NCI-H2196 treated with DMSO at 0.1 percent for 48 hours (cell line): ENCODE measurements at regions not wholly inside any gene's neighbourhood (a gene's known extent, or its start where the extent isn't known, plus 50 kb on each side); places are given as distances from the start of the nearest gene placed in this dataset.

Source experiments
- DNase-seq: peaks from one replicate; lab custom pipeline; 2025; ENCODE audit not compliant: unreplicated experiment; lab: John Stamatoyannopoulos, UW

GRCh38 chr17:33352526-33352925 is 59.4 kb upstream of the ASIC2 start:
- no peak for DNase-seq

- no peak for DNase-seq
Observed at GRCh38 chr17:33356266-33356665, 63.2 kb upstream of the ASIC2 start.

- no peak for DNase-seq
Observed at GRCh38 chr17:33363475-33363874, 70.4 kb upstream of the ASIC2 start.

- no peak for DNase-seq
Observed at GRCh38 chr17:33366960-33367359, 73.9 kb upstream of the ASIC2 start.

GRCh38 chr17:33369149-33369548 is 76.1 kb upstream of the ASIC2 start:
- no peak for DNase-seq

- no peak for DNase-seq
Observed at GRCh38 chr17:33369876-33370275, 76.8 kb upstream of the ASIC2 start.

GRCh38 chr17:33370401-33370800 is 77.3 kb upstream of the ASIC2 start:
- no peak for DNase-seq

GRCh38 chr17:33371377-33371776 is 78.3 kb upstream of the ASIC2 start:
- DNase-seq: no peak

- DNase-seq: no peak
Observed at GRCh38 chr17:33373273-33373672, 80.2 kb upstream of the ASIC2 start.

GRCh38 chr17:33375103-33375502 is 82.0 kb upstream of the ASIC2 start:
- no peak for DNase-seq

GRCh38 chr17:33375783-33376182 is 82.7 kb upstream of the ASIC2 start:
- DNase-seq: no peak

GRCh38 chr17:33377837-33378595 is 84.9 kb upstream of the ASIC2 start:
- DNase-seq: no peak

- DNase-seq: no peak
Observed at GRCh38 chr17:33381201-33381600, 88.1 kb upstream of the ASIC2 start.

- no peak for DNase-seq
Observed at GRCh38 chr17:33383488-33384023, 90.5 kb upstream of the ASIC2 start.

- DNase-seq: no peak
Observed at GRCh38 chr17:33385133-33385532, 92.0 kb upstream of the ASIC2 start.

- no peak for DNase-seq
Observed at GRCh38 chr17:33385713-33386112, 92.6 kb upstream of the ASIC2 start.

GRCh38 chr17:33387406-33387805 is 94.3 kb upstream of the ASIC2 start:
- no peak for DNase-seq

- no peak for DNase-seq
Observed at GRCh38 chr17:33389504-33390135, 96.5 kb upstream of the ASIC2 start.

GRCh38 chr17:33390479-33391176 is 97.5 kb upstream of the ASIC2 start:
- DNase-seq: no peak

GRCh38 chr17:33396818-33397217 is 103.7 kb upstream of the ASIC2 start:
- DNase-seq: no peak

- no peak for DNase-seq
Observed at GRCh38 chr17:33398386-33398785, 105.3 kb upstream of the ASIC2 start.

- no peak for DNase-seq
Observed at GRCh38 chr17:33401249-33401648, 108.2 kb upstream of the ASIC2 start.
